Parathyroid adenoma (tissue), 2 donors: ENCODE measurements at regions not wholly inside any gene's neighbourhood (a gene's known extent, or its start where the extent isn't known, plus 50 kb on each side); places are given as distances from the start of the nearest gene placed in this dataset.

Source experiments
- H2AFZ ChIP-seq: fragments of 300-600 bp; sonication (generic); one replicate; pipeline ENCODE4 v1.7.0; 2017; ENCODE audit warnings: antibody characterized with exemption, mild to moderate bottlenecking
- H3K27ac ChIP-seq: fragments of 300-600 bp; sonication (generic); one replicate; pipeline ENCODE4 v1.7.0; 2017
- H3K27me3 ChIP-seq: fragments of 300-600 bp; sonication (generic); one replicate; pipeline ENCODE4 v1.7.0; 2017; ENCODE audit warnings: low read length; ENCODE audit not compliant: control insufficient read depth, insufficient read depth
- H3K36me3 ChIP-seq: fragments of 300-600 bp; sonication (generic); one replicate; pipeline ENCODE4 v1.7.0; 2017; ENCODE audit warnings: low read length; ENCODE audit not compliant: control insufficient read depth, insufficient read depth
- H3K4me1 ChIP-seq: fragments of 300-600 bp; sonication (generic); one replicate; pipeline ENCODE4 v1.7.0; 2017; ENCODE audit warnings: control low read depth
- H3K4me2 ChIP-seq: fragments of 300-600 bp; sonication (generic); one replicate; pipeline ENCODE4 v1.7.0; 2017; ENCODE audit warnings: low read length
- H3K4me3 ChIP-seq: fragments of 300-600 bp; sonication (generic); one replicate; pipeline ENCODE4 v1.7.0; 2017; ENCODE audit warnings: low read depth, low read length
- H3K79me2 ChIP-seq: fragments of 300-600 bp; sonication (generic); one replicate; pipeline ENCODE4 v1.7.0; 2017; ENCODE audit warnings: control low read depth
- H3K9ac ChIP-seq: fragments of 300-600 bp; sonication (generic); one replicate; pipeline ENCODE4 v1.7.0; 2017; ENCODE audit warnings: mild to moderate bottlenecking
- H3K9me3 ChIP-seq: fragments of 300-600 bp; sonication (generic); one replicate; pipeline ENCODE4 v1.7.0; 2017; ENCODE audit warnings: low read length; ENCODE audit not compliant: control insufficient read depth
- TF ChIP-seq, protein P1 (sequence below): fragments of 300-600 bp; sonication (generic); IDR thresholded peaks from one replicate; pipeline ENCODE4 v1.7.0; 2017; ENCODE audit warnings: antibody characterized with exemption, mild to moderate bottlenecking
- donor health status: primary hyperparathyroidism.

DNA sequence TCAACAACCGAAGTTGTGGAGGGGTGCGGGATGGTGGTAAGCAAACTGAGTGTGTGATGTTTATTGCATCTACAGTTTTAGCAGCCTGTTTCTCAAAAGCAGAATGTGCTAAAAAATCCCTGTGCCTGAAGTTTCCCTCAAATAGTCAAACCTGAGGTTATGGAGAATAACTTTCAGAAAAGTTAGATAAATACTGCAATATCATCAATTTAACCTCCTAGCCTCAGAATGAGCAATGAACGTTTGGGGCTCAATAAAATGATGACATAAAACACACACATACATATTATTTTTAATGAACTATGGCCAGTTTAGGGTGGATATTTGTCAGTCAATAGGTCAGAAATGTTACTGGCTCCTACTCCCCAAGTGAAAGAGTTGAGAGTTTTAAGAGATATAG lies 201.6 kb downstream of the SEMA6D start:
- no peaks in the 10 kb centered on the region for H3K9me3 ChIP-seq
- no peaks in the 10 kb centered on the region for H3K4me1 ChIP-seq
- H3K9ac ChIP-seq = no peak overlapping the region
- H3K4me3 ChIP-seq = no peak overlapping the region
- TF ChIP-seq, protein P1, sequence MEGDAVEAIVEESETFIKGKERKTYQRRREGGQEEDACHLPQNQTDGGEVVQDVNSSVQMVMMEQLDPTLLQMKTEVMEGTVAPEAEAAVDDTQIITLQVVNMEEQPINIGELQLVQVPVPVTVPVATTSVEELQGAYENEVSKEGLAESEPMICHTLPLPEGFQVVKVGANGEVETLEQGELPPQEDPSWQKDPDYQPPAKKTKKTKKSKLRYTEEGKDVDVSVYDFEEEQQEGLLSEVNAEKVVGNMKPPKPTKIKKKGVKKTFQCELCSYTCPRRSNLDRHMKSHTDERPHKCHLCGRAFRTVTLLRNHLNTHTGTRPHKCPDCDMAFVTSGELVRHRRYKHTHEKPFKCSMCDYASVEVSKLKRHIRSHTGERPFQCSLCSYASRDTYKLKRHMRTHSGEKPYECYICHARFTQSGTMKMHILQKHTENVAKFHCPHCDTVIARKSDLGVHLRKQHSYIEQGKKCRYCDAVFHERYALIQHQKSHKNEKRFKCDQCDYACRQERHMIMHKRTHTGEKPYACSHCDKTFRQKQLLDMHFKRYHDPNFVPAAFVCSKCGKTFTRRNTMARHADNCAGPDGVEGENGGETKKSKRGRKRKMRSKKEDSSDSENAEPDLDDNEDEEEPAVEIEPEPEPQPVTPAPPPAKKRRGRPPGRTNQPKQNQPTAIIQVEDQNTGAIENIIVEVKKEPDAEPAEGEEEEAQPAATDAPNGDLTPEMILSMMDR = no peak
- H3K27me3 ChIP-seq = no peaks in the 10 kb centered on the region
- H3K36me3 ChIP-seq = no peaks in the 10 kb centered on the region
- no peak overlapping the region for H3K4me2 ChIP-seq
- no peak overlapping the region for H3K27ac ChIP-seq
- H3K79me2 ChIP-seq = no peaks in the 10 kb centered on the region
- no peak overlapping the region for H2AFZ ChIP-seq

DNA sequence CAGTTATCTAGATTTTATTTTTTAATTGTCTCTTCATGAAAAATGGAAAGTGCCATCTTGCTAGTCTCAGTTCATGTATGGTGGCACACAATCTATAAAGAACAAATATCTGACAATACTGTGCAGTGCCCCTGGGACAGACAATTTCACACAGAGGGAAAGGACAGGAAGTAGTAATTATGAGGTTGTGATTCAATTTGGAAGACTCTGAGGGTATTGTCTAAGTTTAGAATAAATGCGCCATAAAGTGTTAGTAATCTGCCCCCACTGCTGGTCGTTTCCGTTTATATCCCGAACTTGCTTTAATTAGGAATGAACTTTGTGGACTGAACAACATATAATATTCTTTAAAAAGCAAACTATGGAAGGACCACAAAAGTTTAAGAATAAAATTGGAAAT lies 196.4 kb upstream of the SLC24A5 start:
- Histone ChIP-seq H3K27me3 (no peaks in the 10 kb centered on the region), H3K9me3 (no peaks in the 10 kb centered on the region), H3K4me1 (no peaks in the 10 kb centered on the region), H3K9ac (no peak overlapping the region), H3K79me2 (no peaks in the 10 kb centered on the region), H2AFZ (no peak overlapping the region), H3K36me3 (no peaks in the 10 kb centered on the region), H3K27ac (no peak overlapping the region), H3K4me3 (no peak overlapping the region), H3K4me2 (no peak overlapping the region)
- TF ChIP-seq, protein P1 = no peak

DNA sequence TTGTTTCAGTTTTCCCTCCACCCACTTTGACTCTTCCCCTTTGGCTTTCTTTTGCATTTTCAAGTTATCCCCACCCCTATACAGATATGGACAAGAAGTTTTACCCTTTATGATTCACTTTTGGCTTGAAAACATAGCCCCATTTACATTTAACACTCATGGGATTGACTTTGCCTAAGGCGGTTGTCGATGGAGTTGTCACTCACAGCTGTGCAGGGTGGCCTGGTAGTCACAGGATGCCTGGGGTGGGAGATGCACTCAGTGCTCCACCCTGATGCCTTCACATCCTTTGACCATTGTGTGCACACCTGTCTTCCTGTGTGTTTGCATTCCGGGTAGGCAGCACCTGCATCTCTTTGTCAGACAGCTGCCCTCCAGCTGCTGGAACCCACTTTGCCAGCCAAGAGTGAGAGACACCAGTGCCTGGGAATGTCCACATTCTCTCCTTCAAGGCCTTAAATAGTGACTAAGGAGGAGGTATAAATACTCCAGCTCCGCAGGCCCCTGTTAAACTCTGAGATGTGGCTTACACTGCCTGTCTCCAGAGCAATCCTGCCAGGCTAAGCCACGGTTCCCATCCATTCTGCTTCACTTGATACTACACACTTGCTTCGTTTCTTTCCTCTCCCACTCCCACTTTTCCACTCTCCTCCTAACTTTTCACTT lies 191.5 kb upstream of the SLC24A5 start:
- H3K4me2 ChIP-seq = no peak overlapping the region
- H2AFZ ChIP-seq = no peak overlapping the region
- H3K27ac ChIP-seq = no peak overlapping the region
- TF ChIP-seq, protein P1 = no peak
- no peak overlapping the region for H3K9ac ChIP-seq
- no peaks in the 10 kb centered on the region for H3K9me3 ChIP-seq
- H3K36me3 ChIP-seq = no peaks in the 10 kb centered on the region
- H3K27me3 ChIP-seq = no peaks in the 10 kb centered on the region
- no peaks in the 10 kb centered on the region for H3K79me2 ChIP-seq
- H3K4me3 ChIP-seq = no peak overlapping the region
- no peaks in the 10 kb centered on the region for H3K4me1 ChIP-seq

DNA sequence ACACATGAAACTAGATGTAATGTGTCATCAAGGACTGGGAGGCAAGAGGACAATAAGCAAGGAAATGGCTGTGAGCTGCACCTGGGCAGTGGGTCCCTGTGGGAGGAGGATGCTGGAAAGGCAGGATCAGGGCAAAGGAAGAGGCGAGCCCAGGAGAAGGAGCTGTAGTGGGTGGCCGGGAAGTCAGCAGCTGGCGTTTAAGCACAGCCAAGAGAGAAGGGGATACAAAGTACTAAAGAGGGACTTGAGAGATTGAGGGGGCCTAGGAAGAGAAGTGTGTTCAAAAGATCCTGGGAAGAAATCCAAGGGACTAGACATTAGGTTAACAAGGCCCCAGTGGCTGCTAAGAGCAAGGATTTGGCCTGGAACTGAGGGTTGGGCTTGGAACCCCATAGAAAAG lies 188.5 kb upstream of the SLC24A5 start:
- H3K27ac ChIP-seq = no peak overlapping the region
- H2AFZ ChIP-seq = no peak overlapping the region
- no peaks in the 10 kb centered on the region for H3K9me3 ChIP-seq
- no peak overlapping the region for H3K9ac ChIP-seq
- no peaks in the 10 kb centered on the region for H3K36me3 ChIP-seq
- no peaks in the 10 kb centered on the region for H3K27me3 ChIP-seq
- TF ChIP-seq, protein P1 = no peak
- no peak overlapping the region for H3K4me2 ChIP-seq
- no peaks in the 10 kb centered on the region for H3K79me2 ChIP-seq
- H3K4me3 ChIP-seq = no peak overlapping the region
- no peaks in the 10 kb centered on the region for H3K4me1 ChIP-seq

DNA sequence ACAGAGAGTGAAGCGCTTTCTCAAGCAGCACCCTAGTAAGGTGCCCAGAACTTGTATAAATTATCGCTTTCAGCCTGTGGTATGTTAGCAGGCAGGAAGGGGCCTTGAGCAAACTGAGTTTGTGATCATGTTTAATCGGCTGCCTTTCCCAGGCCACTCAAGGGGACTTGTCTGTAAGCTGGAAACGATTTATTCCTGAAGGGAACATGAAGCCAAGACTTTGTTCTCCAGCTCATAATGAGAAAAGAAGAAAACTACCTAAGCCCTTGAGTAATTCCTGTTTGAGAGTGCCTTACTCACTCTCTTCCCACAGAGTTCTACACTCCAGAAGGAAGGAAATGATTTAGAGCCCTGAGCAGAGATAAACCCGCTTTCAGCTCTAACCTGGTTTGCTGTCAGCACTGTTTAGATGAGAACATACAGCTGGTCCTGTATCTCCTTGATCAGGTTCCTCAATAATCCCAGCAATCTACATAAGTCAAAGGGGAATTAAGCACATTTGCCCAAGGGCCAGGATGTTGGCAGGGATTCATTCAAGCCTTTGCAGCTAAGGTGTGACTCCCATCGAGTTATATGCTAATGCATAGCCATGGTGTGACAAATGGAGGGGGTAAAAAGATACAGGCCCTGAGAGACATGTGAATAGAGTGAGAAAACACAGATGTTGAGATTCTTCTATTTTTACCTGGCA lies 187.7 kb upstream of the SLC24A5 start:
- Histone ChIP-seq H3K36me3 (no peaks in the 10 kb centered on the region), H3K9ac (no peak overlapping the region), H3K4me1 (no peaks in the 10 kb centered on the region), H2AFZ (no peak overlapping the region), H3K4me3 (no peak overlapping the region), H3K79me2 (no peaks in the 10 kb centered on the region), H3K9me3 (no peaks in the 10 kb centered on the region), H3K4me2 (no peak overlapping the region), H3K27ac (no peak overlapping the region), H3K27me3 (no peaks in the 10 kb centered on the region)
- TF ChIP-seq, protein P1 = no peak
